ENCODE measurements at regions not wholly inside any gene's neighbourhood (a gene's known extent, or its start where the extent isn't known, plus 50 kb on each side); places are given as distances from the start of the nearest gene placed in this dataset.
A peak's percentile ranks its signal among the peaks of the same experiment; 100 is the strongest.

DNA sequence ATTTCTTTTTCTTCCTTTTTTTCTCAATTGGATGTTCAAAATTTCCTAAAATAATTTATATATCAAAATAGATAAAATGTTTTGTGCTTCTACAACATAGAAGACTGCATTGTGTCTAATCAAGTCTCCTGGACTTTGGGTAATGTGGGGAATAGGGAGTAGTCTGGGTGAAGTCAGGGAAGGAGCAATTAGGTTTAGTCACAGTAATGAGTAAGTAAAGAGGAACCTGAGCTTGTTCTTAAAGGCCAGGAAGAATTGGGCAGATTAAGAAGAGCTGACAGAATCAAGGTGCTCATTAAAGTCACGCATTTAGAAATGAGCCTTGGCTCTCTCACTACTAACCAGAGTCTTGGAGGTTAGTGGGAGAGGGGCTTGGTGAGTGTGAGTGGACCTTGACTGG is 233.3 kb upstream of the SSTR1 start:
- no peak overlapping the region for H3K27ac ChIP-seq (ENCODE audit: low read length)

DNA sequence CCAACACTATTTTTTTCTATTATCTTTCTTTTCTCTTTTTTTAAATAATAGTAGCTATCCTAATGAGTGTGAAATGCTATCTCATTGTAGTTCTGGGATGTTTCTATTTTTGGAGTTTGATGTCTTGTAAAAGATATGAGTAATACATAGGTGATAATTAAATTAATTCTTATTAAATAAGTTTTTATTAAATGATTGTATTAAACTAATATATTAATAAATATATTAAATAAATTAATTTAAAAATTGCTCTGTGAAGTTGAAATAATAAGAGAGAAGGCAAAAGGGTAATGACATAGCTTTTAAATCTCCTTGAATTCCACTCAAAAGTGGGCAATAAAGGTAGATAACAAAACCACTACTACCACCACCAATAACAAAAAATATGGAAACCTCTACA is 230.2 kb upstream of the SSTR1 start:
- DNase-seq, result no peak
- Histone ChIP-seq H3K9me3 (replicated peaks; ENCODE audit: control insufficient read depth, low read depth, low read length) (peaks cover 12% of the 10 kb centered on the region), H3K36me3 (ENCODE audit: control insufficient read depth, insufficient read depth, low read length) (no peaks in the 10 kb centered on the region), H3K4me1 (ENCODE audit: control insufficient read depth, insufficient read depth, low read length) (no peaks in the 10 kb centered on the region), H3K27ac (ENCODE audit: low read length) (no peak overlapping the region), H3K4me3 (ENCODE audit: low read length) (no peak overlapping the region), H3K27me3 (ENCODE audit: control insufficient read depth, insufficient read depth, low read length) (no peaks in the 10 kb centered on the region)

More for the DNA sequence above, 233.3 kb upstream of the SSTR1 start:
- Histone ChIP-seq H3K4me3 (ENCODE audit: low read length) (no peak overlapping the region), H3K36me3 (ENCODE audit: control insufficient read depth, insufficient read depth, low read length) (no peaks in the 10 kb centered on the region), H3K4me1 (ENCODE audit: control insufficient read depth, insufficient read depth, low read length) (no peaks in the 10 kb centered on the region), H3K9me3 (replicated peaks; ENCODE audit: control insufficient read depth, low read depth, low read length) (no peaks in the 10 kb centered on the region), H3K27me3 (ENCODE audit: control insufficient read depth, insufficient read depth, low read length) (no peaks in the 10 kb centered on the region)
- no CpG with 5 or more reads among the region's 1 CpG for WGBS (ENCODE audit: insufficient coverage)
- DNase-seq, result no peak

DNA sequence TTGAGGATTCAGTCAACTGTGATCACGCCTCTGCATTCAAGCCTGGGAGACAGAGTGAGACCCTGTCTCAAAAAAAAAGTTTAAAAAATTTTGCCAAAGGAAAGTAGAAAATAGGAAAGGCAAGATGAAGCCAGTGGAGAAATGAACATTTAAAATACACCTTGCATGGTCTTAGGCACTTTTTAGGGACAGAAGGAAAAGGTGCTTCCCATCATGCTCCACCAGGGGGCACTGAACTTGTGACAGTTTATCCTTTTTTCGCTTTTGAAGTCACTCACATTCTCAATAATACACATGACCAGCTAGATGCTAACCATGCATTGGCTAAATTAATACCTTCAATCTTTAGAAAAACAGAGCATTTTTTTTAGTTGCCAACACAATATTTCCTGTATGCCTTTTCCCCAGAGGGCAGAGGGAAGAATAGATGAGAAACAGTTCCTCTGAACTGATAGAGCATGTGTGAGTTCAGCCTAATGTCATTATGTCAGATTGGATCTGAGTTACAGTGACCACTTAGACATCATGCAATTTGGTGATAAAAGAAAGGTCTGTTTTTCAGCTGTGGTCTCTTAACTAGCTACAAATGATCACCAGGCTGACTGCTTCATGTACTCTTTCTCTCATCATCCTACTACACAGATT is 221.8 kb upstream of the SSTR1 start:
- peaks cover 10% of the 10 kb centered on the region for H3K9me3 ChIP-seq (replicated peaks; ENCODE audit: control insufficient read depth, low read depth, low read length)
- H3K27ac ChIP-seq (ENCODE audit: low read length), result no peak overlapping the region
- H3K36me3 ChIP-seq (ENCODE audit: control insufficient read depth, insufficient read depth, low read length), result no peaks in the 10 kb centered on the region
- H3K4me1 ChIP-seq (ENCODE audit: control insufficient read depth, insufficient read depth, low read length), result no peaks in the 10 kb centered on the region
- WGBS (ENCODE audit: insufficient coverage), result 86% methylated on average over 1 of the region's 2 CpGs
- no peak overlapping the region for H3K4me3 ChIP-seq (ENCODE audit: low read length)
- peak; percentile 47 for DNase-seq
- no peaks in the 10 kb centered on the region for H3K27me3 ChIP-seq (ENCODE audit: control insufficient read depth, insufficient read depth, low read length)

DNA sequence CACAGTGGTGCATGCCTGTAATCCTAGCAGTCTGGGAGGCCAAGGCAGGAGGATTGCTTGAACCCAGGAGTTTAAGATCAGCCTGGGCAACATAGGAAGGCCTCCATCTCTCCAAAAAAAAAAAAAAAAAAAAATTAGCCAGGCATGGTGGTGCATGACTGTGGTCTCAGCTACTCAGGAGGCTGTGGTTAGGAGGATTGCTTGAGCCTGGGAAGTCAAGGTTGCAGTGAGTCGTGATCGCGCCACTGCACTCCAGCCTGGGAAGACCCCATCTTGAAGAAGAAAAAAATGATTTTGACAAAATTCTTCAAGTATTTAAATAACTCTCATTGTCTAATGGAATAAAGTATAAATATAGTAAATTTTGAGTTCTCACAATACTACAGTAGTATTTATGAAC is 219.2 kb upstream of the SSTR1 start:
- no peaks in the 10 kb centered on the region for H3K27me3 ChIP-seq (ENCODE audit: control insufficient read depth, insufficient read depth, low read length)
- no CpG with 5 or more reads among the region's 3 CpGs for WGBS (ENCODE audit: insufficient coverage)
- H3K4me3 ChIP-seq (ENCODE audit: low read length), result no peak overlapping the region
- no peaks in the 10 kb centered on the region for H3K36me3 ChIP-seq (ENCODE audit: control insufficient read depth, insufficient read depth, low read length)
- no peaks in the 10 kb centered on the region for H3K4me1 ChIP-seq (ENCODE audit: control insufficient read depth, insufficient read depth, low read length)
- H3K9me3 ChIP-seq (replicated peaks; ENCODE audit: control insufficient read depth, low read depth, low read length), result no peaks in the 10 kb centered on the region
- DNase-seq, result no peak
- H3K27ac ChIP-seq (ENCODE audit: low read length), result no peak overlapping the region

DNA sequence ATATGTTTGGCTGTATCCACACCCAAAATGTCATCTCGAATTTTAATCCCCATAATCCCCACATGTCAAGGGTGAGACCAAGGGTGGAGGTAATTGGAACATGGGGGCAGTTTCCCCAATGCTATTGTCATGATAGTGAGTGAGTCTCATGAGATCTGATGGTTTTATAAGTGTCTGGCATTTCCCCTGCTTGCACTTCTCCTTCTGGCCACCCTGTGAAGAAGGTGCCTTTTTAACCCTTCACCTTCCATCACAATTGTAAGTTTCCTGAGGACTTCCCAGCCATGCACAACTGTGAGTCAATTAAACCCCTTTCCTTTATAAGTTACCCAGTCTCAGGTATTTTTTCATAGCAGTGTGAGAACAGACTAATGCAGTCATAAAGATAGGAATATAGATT is 216.7 kb upstream of the SSTR1 start:
- Histone ChIP-seq H3K9me3 (replicated peaks; ENCODE audit: control insufficient read depth, low read depth, low read length) (no peaks in the 10 kb centered on the region), H3K27ac (ENCODE audit: low read length) (no peak overlapping the region), H3K4me1 (ENCODE audit: control insufficient read depth, insufficient read depth, low read length) (no peaks in the 10 kb centered on the region), H3K27me3 (ENCODE audit: control insufficient read depth, insufficient read depth, low read length) (no peaks in the 10 kb centered on the region), H3K4me3 (ENCODE audit: low read length) (no peak overlapping the region), H3K36me3 (ENCODE audit: control insufficient read depth, insufficient read depth, low read length) (no peaks in the 10 kb centered on the region)
- no peak for DNase-seq
- no CpG with 5 or more reads among the region's 1 CpG for WGBS (ENCODE audit: insufficient coverage)

DNA sequence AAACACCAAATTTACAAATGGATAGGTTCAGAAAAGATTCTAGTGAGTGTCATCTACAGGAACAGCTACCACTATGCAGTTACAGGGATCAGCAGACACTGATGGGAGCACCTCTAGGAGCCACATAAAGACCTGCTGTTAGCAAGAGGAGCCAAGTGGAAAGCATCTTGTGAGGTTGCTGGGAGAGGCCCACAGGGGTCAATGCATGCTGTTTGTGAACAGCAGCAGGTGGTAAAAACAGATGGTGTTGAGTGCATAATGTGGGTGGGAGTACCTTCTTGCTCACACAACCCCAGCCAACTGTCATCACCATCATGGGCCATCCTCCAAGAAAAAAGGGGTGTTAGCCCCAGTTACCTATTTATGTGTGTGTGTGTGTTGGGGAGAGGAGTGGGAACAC is 215.2 kb upstream of the SSTR1 start:
- DNase-seq, result no peak
- Histone ChIP-seq H3K9me3 (replicated peaks; ENCODE audit: control insufficient read depth, low read depth, low read length) (no peaks in the 10 kb centered on the region), H3K27me3 (ENCODE audit: control insufficient read depth, insufficient read depth, low read length) (no peaks in the 10 kb centered on the region), H3K36me3 (ENCODE audit: control insufficient read depth, insufficient read depth, low read length) (no peaks in the 10 kb centered on the region), H3K4me1 (ENCODE audit: control insufficient read depth, insufficient read depth, low read length) (no peaks in the 10 kb centered on the region), H3K27ac (ENCODE audit: low read length) (no peak overlapping the region), H3K4me3 (ENCODE audit: low read length) (no peak overlapping the region)

DNA sequence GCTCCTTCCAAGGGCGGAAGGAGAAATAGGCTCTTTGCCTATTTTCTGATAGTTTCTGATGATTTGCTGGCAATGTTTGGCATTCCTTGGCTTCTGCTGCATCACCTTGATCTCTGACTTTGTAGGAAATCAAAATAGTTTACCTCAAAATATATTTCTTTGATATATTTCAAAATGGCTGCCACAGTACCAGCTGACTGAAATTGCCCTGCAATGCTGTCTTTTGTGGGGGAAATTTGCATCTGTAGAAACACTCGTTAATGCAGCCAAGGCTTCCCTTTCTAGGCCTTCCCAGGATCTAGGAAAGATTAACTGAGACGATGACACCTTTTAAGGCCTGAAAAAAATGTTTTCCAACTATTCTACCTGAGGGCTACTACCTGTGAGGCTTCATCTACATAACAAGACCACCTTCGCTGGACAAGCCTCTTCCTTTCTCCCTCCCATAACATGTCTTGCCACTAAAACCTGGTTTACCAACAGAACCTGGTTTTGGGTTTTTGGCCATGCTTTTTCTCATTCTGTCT is 212.8 kb upstream of the SSTR1 start:
- whole genome bisulfite sequencing (ENCODE audit: insufficient coverage), result 67% methylated on average over 1 of the region's 4 CpGs
- DNase-seq, result no peak
- no peaks in the 10 kb centered on the region for H3K4me1 ChIP-seq (ENCODE audit: control insufficient read depth, insufficient read depth, low read length)

DNA sequence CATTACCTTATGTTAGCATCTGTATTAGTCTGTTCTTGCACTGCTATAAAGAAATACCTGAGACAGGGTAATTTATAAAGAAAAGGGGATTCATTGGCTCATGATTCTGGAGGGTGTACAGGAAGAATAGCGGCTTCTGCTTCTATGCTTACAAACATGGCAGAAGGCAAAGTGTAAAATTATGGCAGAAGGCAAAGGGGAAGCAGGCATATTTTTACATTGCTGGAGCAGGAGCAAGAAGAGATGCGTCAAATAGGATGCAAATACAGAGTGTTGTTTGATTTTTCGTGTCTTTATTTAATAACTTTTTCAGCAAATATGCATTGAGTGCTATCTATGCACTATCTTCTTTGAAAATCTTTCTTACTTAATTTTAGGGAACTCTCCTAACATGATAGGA is 210.7 kb upstream of the SSTR1 start:
- Histone ChIP-seq H3K4me1 (ENCODE audit: control insufficient read depth, insufficient read depth, low read length) (no peaks in the 10 kb centered on the region), H3K27ac (ENCODE audit: low read length) (no peak overlapping the region), H3K36me3 (ENCODE audit: control insufficient read depth, insufficient read depth, low read length) (no peaks in the 10 kb centered on the region), H3K27me3 (ENCODE audit: control insufficient read depth, insufficient read depth, low read length) (no peaks in the 10 kb centered on the region), H3K9me3 (replicated peaks; ENCODE audit: control insufficient read depth, low read depth, low read length) (no peaks in the 10 kb centered on the region), H3K4me3 (ENCODE audit: low read length) (no peak overlapping the region)
- no peak for DNase-seq
- 88% methylated on average over 1 of the region's 3 CpGs for WGBS (ENCODE audit: insufficient coverage)

More for the DNA sequence above, 212.8 kb upstream of the SSTR1 start:
- H3K27ac ChIP-seq (ENCODE audit: low read length), result no peak overlapping the region
- no peaks in the 10 kb centered on the region for H3K36me3 ChIP-seq (ENCODE audit: control insufficient read depth, insufficient read depth, low read length)
- H3K9me3 ChIP-seq (replicated peaks; ENCODE audit: control insufficient read depth, low read depth, low read length), result no peaks in the 10 kb centered on the region
- H3K4me3 ChIP-seq (ENCODE audit: low read length), result no peak overlapping the region
- no peaks in the 10 kb centered on the region for H3K27me3 ChIP-seq (ENCODE audit: control insufficient read depth, insufficient read depth, low read length)

DNA sequence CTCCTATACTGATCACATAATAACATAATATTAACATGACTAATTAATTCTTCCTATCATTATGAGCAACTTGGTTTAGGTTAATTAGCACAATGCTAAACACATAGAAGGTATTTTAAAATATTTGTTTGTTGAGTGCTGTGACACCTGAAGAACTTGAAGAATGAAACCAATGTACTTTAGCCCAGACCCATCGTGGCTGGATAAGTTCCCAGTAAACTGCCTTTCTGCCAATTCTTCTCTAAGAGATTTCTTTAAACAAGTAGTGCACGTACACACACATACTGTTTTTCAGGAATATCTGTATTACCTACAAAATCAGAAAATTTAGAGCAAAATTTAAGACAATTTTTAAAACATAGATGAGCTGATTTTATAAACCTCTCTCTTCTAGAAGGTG is 207.4 kb upstream of the SSTR1 start:
- no peaks in the 10 kb centered on the region for H3K36me3 ChIP-seq (ENCODE audit: control insufficient read depth, insufficient read depth, low read length)
- H3K4me3 ChIP-seq (ENCODE audit: low read length), result no peak overlapping the region
- H3K9me3 ChIP-seq (replicated peaks; ENCODE audit: control insufficient read depth, low read depth, low read length), result no peaks in the 10 kb centered on the region
- WGBS (ENCODE audit: insufficient coverage), result no CpG with 5 or more reads among the region's 2 CpGs
- H3K4me1 ChIP-seq (ENCODE audit: control insufficient read depth, insufficient read depth, low read length), result no peaks in the 10 kb centered on the region
- DNase-seq, result peak; percentile 5
- no peaks in the 10 kb centered on the region for H3K27me3 ChIP-seq (ENCODE audit: control insufficient read depth, insufficient read depth, low read length)
- no peak overlapping the region for H3K27ac ChIP-seq (ENCODE audit: low read length)

DNA sequence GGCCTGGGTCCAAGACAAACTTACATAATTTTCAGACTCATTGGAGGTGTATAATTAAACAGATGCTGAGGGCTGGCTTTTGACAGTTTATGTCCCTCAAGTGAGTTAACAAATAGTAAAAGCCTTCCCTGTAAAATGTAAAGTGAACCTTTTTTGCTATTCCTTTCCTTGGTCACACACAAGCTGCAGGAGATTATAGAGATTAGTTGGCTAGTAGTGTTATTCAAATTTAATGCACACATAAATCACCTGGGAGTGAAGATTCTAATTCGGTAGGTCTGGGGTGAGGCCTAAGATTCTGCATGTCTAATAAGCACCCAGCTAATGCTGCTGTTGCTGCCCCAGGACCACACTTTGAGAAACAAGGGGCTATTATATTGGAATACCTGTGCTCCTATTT is 206.2 kb upstream of the SSTR1 start:
- no CpG with 5 or more reads among the region's 1 CpG for WGBS (ENCODE audit: insufficient coverage)
- no peak for DNase-seq
- no peak overlapping the region for H3K4me3 ChIP-seq (ENCODE audit: low read length)

More for the DNA sequence above, 206.2 kb upstream of the SSTR1 start:
- Histone ChIP-seq H3K9me3 (replicated peaks; ENCODE audit: control insufficient read depth, low read depth, low read length) (no peaks in the 10 kb centered on the region), H3K4me1 (ENCODE audit: control insufficient read depth, insufficient read depth, low read length) (no peaks in the 10 kb centered on the region), H3K36me3 (ENCODE audit: control insufficient read depth, insufficient read depth, low read length) (no peaks in the 10 kb centered on the region), H3K27me3 (ENCODE audit: control insufficient read depth, insufficient read depth, low read length) (no peaks in the 10 kb centered on the region), H3K27ac (ENCODE audit: low read length) (no peak overlapping the region)
